SJCRH30 (cell line): ENCODE measurements at regions not wholly inside any gene's neighbourhood (a gene's known extent, or its start where the extent isn't known, plus 50 kb on each side); places are given as distances from the start of the nearest gene placed in this dataset.
A peak's percentile ranks its signal among the peaks of the same experiment; 100 is the strongest.
"Not testable (repeated sequence)": the region's sequence is repeated elsewhere in the genome, so short reads cannot be mapped to it uniquely, and the experiment has no call there.

Source experiments
- DNase-seq, 2 experiments: peaks; one replicate each; pipeline ENCODE4 v3.0.0-alpha.2; 2015 to 2020
- H3K27ac ChIP-seq: fragments of 250-450 bp; sonication (Bioruptor Pico); 2 replicates; pipeline ENCODE4 v1.5.1; 2020; ENCODE audit warnings: mild to moderate bottlenecking, moderate library complexity
- H3K27me3 ChIP-seq: fragments of 250-450 bp; sonication (Bioruptor Pico); 2 replicates; pipeline ENCODE4 v1.5.1; 2020; ENCODE audit warnings: mild to moderate bottlenecking, moderate library complexity
- H3K36me3 ChIP-seq: fragments of 250-450 bp; sonication (Bioruptor Pico); 2 replicates; pipeline ENCODE4 v1.5.1; 2020; ENCODE audit warnings: mild to moderate bottlenecking, moderate library complexity
- H3K4me1 ChIP-seq: fragments of 250-450 bp; sonication (Bioruptor Pico); 2 replicates; pipeline ENCODE4 v1.5.1; 2020; ENCODE audit warnings: mild to moderate bottlenecking, moderate library complexity
- H3K4me3 ChIP-seq: fragments of 250-450 bp; sonication (Bioruptor Pico); 2 replicates; pipeline ENCODE4 v1.5.1; 2020; ENCODE audit warnings: mild to moderate bottlenecking, moderate library complexity
- H3K9me3 ChIP-seq: fragments of 250-450 bp; sonication (Bioruptor Pico); replicated peaks from 2 replicates; pipeline ENCODE4 v1.5.1; 2020; ENCODE audit warnings: mild to moderate bottlenecking, moderate library complexity

DNA sequence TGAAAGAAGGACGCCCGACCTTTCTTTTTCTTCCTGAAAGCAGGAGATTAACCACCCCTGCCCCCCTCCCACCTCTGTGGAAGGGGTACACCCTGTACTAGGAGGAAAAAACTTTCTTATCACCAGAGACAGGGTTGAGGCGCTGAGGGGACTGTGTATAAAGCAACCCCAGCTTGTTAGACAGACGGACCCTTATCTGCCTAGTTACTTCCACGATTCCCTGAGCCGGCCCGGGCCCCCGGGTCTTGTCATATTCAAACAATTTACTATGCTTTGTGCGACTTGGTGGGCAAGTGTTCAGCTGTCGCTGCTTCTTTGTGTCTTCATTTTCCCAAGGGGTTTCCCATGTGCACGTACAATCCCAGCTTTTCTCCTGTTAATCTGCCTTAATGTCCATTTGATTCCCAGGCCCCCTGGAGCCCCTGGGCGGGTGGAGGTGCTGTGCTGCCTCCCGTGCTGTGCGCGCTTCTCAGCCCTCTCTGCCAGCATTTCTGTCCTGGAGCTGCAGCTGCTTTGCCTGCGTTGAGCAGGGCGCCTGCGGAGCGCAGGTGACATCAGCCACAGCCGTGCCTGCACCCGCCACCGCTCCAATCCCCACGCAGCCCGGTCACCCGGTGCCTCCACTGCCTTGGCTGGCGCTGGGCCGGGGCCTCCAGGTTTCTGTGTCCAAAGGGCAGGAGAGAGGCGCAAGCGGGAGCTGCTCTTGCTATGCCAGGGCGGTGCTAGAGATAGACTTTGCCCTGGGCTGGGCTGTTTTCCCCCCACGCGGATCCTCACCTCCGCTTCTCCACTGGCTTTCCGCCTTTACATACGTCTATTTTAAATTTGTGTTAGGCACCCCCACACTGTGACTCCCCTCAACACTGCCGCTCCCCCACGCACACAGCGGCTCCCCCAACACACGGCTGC lies 96.2 kb downstream of the TTLL2 start:
- no peaks in the 10 kb centered on the region; the same call in 1 of the 2 replicates for H3K4me1 ChIP-seq
- no peak overlapping the region for H3K4me3 ChIP-seq
- DNase-seq = peak; percentile 34 to 49
- H3K27me3 ChIP-seq = peaks cover 18% of the 10 kb centered on the region; the same call in 1 of the 2 replicates
- H3K9me3 ChIP-seq = no peaks in the 10 kb centered on the region; the same call in 1 of the 2 replicates
- no peak overlapping the region for H3K27ac ChIP-seq
- no peaks in the 10 kb centered on the region for H3K36me3 ChIP-seq

DNA sequence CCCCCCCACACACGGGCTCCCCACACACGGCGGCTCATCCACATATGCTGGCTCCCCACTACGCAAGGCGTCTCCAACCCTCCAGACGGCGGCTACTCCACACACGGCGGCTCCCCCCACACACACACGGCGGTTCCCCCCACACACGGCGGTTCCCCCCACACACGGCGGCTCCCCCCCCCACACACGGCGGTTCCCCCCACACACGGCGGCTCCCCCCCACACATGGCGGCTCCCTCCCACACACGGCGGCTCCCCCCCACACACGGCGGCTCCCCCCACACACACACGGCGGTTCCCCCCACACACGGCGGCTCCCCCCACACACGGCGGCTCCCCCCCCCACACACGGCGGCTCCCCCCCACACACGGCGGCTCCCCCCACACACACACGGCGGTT lies 97.1 kb downstream of the TTLL2 start:
- not testable (repeated sequence) for H3K4me3 ChIP-seq, H3K27ac ChIP-seq, H3K4me1 ChIP-seq, H3K36me3 ChIP-seq, DNase-seq, H3K9me3 ChIP-seq
- H3K27me3 ChIP-seq = peaks cover 18% of the 10 kb centered on the region; the same call in 1 of the 2 replicates

DNA sequence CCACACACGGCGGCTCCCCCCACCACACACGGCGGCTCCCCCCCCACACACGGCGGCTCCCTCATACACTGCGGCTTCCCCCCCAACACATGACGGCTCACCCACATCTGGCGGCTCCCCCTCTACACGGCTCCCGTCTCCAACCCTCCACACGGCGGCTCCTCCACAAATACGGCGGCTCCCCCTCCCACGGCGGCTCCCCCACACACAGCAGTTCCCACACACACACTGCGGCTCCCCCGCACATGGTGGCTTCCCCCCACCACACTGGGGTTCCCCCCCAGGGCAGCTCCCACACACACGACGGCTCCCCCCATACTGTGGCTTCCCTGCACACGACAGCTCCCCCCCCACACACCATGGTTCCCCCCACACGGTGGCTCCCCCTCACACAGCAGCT lies 98.0 kb downstream of the TTLL2 start:
- H3K4me1 ChIP-seq = no peaks in the 10 kb centered on the region; the same call in 1 of the 2 replicates
- no peak overlapping the region for H3K4me3 ChIP-seq
- H3K27me3 ChIP-seq = peaks cover 18% of the 10 kb centered on the region; the same call in 1 of the 2 replicates
- no peaks in the 10 kb centered on the region for H3K9me3 ChIP-seq
- no peak overlapping the region for H3K27ac ChIP-seq
- H3K36me3 ChIP-seq = no peaks in the 10 kb centered on the region
- no peak for DNase-seq

DNA sequence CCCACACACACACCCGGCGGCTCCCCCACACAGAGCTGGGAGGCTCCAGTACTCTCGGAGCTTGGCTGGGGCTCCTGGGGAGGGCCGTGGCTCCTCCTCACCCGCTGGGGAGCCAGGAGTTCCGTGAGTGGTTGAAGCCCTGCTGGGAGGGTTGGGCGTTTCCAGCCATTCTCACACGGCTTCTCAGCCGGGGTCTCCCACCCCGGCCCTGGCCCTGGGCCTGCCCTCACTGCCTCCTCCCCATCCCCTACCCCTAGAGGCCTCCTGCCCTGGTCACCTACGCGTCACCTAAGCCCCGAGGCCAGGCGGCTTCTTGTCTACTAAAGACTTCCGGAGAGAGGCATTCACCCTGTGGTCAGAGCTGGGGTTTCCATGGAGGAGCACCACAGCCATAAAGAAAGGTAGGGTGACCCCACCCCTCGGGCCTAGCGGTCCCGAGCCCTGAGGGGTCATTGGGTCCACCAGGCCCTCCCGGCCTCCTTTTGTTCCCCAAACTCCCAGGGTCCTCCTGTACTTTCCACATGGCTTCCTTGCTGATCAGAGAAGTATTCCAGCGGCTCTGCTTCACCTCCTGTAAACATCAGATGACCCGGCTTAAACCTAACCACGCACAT lies 99.3 kb downstream of the TTLL2 start:
- Histone ChIP-seq H3K36me3 (no peaks in the 10 kb centered on the region), H3K27me3 (peaks cover 18% of the 10 kb centered on the region; the same call in 1 of the 2 replicates), H3K27ac (no peak overlapping the region), H3K9me3 (no peaks in the 10 kb centered on the region), H3K4me3 (no peak overlapping the region), H3K4me1 (no peaks in the 10 kb centered on the region; the same call in 1 of the 2 replicates)
- no peak for DNase-seq

DNA sequence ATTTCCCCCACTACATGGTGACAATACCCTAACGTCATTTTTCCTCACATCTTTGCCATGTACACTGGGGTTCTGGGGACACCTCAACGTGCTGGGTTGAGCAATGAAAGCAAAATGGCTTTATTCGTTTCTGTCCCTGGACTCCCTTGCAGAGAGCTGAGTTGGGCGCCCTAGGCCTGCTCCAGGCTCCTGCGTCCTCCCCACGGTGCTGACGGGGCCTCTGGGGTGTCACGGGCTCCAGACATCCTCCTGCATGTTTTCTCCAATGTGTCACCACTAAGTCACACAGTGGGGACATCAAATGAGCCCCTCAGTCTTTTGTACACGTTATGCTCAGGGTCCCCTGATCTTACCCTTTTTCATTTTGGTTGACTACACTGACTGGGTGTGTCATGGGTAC lies 99.8 kb downstream of the TTLL2 start:
- Histone ChIP-seq H3K36me3 (no peaks in the 10 kb centered on the region), H3K4me1 (no peaks in the 10 kb centered on the region; the same call in 1 of the 2 replicates), H3K9me3 (no peaks in the 10 kb centered on the region), H3K4me3 (no peak overlapping the region), H3K27ac (no peak overlapping the region), H3K27me3 (peaks cover 14% of the 10 kb centered on the region; the same call in 1 of the 2 replicates)
- no peak for DNase-seq

DNA sequence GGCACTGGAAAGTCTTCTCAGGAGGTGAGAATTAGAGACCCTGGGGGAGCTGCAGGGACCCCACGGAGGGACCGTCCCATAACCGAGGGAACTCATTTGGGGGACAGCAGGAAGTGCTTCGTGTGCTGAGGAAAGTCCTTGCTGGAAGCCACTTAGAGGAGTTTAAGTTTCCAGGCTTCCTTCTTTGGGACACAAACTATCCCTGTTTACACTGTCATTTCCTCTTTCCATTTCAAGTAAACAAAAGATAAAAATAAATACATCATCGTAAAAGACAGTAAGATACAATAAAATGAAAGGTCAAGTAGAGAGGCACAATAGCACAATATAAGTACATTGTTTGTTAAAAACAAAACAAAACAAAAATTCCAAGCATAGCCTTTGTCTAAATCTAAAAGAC lies 101.2 kb downstream of the TTLL2 start:
- peaks cover 4% of the 10 kb centered on the region; the same call in 1 of the 2 replicates for H3K27me3 ChIP-seq
- H3K4me3 ChIP-seq = no peak overlapping the region
- H3K36me3 ChIP-seq = no peaks in the 10 kb centered on the region
- no peak overlapping the region for H3K27ac ChIP-seq
- DNase-seq = no peak
- no peaks in the 10 kb centered on the region; the same call in 1 of the 2 replicates for H3K4me1 ChIP-seq
- no peaks in the 10 kb centered on the region for H3K9me3 ChIP-seq

DNA sequence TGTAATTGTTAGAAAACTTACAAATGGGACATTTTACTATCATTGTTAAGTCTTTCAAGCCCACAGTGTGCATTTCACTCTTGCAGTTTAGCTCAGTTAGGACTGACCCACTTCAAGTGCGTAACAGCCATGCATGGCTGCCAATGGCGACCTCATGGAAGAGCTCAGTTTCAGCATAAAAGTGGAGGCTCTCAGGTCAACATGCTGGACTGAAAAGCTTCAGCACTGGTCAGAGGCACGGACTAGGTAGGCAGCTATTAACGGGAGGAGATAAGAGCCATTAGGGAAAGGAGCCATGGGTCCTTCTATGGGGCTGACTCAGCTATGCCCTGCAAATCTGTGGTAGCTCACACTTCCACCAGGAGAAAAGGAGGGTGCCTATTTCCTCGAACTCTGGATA lies 101.8 kb downstream of the TTLL2 start:
- H3K27me3 ChIP-seq = no peaks in the 10 kb centered on the region
- no peak overlapping the region for H3K4me3 ChIP-seq
- H3K27ac ChIP-seq = no peak overlapping the region
- no peaks in the 10 kb centered on the region for H3K4me1 ChIP-seq
- no peak for DNase-seq
- no peaks in the 10 kb centered on the region for H3K36me3 ChIP-seq
- H3K9me3 ChIP-seq = no peaks in the 10 kb centered on the region

DNA sequence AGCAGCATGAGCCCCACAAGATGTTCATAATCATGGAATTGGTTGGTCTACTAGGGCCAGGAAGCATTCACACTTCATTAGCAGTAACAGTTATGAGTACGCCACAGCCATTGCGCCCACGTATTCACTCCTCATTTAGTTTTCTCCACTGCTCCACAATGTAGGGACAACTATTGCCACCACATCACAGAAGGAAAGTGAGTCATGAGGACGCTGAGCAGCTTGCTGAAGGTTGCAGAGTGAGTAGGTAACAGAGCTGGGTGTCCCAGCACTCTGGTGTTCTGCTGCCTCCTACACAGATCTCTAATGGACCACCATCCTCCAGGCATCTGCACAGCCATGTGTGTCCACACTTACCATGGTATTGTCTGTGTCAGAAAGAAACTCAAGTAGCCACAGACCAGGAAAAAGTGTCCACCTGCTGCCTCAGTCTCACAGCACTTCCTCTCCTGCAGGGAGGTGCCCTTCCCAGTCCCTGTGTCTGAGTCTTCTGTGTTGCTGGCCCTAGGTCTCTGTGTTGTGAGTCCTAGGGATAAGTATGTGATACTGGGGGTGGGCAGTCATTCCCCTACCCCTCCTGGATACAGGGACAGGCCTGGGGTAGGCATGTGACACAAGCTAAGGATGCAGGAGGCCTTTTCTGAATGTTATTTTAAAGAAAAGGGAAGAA lies 103.9 kb downstream of the TTLL2 start:
- Histone ChIP-seq H3K36me3 (no peaks in the 10 kb centered on the region), H3K9me3 (no peaks in the 10 kb centered on the region), H3K4me3 (no peak overlapping the region), H3K4me1 (no peaks in the 10 kb centered on the region), H3K27me3 (no peaks in the 10 kb centered on the region), H3K27ac (no peak overlapping the region)
- DNase-seq = no peak

DNA sequence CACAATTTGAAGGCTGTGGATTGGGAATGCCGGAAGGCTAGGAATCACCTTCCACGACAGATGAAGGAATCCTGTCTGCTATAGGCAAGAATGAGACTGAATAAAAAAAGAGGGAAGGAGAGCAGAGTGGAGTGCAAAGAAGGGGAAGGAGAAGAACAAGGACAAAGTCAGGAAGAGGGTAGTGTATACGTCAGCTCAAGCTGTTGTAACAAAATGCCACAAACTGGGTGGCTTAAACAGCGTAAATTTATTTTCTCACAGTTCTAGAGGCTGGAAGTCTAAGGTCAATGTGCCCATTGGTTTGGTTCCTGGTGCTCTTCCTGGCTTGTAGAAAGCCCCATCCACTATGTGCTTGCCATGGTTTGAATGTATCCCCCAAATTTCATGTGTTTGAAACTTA lies 104.5 kb downstream of the TTLL2 start:
- DNase-seq = no peak
- Histone ChIP-seq H3K27ac (no peak overlapping the region), H3K36me3 (no peaks in the 10 kb centered on the region), H3K4me3 (no peak overlapping the region), H3K9me3 (no peaks in the 10 kb centered on the region), H3K27me3 (no peaks in the 10 kb centered on the region), H3K4me1 (no peaks in the 10 kb centered on the region)

DNA sequence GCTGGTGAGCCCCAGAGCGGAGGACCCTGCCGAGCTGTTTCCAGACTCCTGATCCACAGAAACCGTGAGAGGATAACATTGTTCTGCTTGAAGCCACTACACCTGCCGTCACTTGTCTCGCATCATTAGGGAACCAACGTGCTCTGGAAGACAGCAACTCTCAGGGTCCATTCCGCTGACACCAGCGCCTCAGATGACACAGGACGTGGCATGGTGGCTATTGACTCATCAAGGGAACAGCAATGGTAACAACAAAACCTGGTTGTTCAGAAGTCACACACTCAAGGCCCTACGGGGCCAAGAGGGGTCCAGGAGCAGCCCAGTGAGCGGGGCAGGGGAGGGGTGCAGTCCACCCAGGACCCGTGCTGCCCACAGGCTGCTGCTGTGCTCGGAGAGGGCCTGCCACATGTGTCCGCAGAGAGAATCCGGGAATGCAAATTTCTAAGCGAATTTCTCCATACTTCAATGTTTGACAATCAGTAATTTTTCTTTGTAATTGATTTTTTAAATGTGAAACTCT lies 110.4 kb downstream of the TTLL2 start:
- H3K36me3 ChIP-seq = no peaks in the 10 kb centered on the region
- no peak overlapping the region for H3K27ac ChIP-seq
- no peaks in the 10 kb centered on the region for H3K9me3 ChIP-seq
- DNase-seq = no peak
- H3K4me1 ChIP-seq = no peaks in the 10 kb centered on the region
- no peak overlapping the region for H3K4me3 ChIP-seq
- H3K27me3 ChIP-seq = no peaks in the 10 kb centered on the region

DNA sequence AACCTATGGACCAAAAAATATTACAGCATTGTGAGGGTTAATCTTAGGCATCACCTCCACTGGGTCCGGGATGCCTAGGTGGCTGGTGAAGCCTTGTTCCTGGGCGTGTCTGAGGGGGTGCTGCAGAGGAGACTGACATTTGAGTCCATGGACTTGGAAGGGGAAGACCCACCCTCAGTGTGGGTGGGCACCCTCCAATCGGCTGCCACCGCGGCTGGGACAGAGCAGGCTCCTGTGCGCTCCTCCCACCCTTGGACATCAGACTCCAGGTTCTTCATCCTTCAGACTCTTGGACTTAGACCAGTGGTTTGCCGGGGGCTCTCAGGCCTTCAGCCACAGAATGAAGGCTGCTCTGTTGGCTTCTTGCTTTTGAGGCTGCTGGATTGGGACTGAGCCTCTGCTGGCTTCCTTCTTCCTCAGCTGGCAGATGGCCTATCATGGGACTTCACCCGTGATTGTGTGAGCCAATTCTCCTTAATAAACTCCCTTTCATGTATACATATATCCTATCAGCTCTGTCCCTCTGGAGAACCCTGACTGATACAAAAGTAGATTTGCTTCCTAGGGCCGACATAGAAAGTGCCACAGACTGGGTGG lies 113.1 kb downstream of the TTLL2 start:
- Histone ChIP-seq H3K9me3 (no peaks in the 10 kb centered on the region), H3K27me3 (peaks cover 5% of the 10 kb centered on the region; the same call in 1 of the 2 replicates), H3K4me3 (no peak overlapping the region), H3K27ac (no peak overlapping the region), H3K36me3 (no peaks in the 10 kb centered on the region), H3K4me1 (no peaks in the 10 kb centered on the region)
- no peak for DNase-seq

DNA sequence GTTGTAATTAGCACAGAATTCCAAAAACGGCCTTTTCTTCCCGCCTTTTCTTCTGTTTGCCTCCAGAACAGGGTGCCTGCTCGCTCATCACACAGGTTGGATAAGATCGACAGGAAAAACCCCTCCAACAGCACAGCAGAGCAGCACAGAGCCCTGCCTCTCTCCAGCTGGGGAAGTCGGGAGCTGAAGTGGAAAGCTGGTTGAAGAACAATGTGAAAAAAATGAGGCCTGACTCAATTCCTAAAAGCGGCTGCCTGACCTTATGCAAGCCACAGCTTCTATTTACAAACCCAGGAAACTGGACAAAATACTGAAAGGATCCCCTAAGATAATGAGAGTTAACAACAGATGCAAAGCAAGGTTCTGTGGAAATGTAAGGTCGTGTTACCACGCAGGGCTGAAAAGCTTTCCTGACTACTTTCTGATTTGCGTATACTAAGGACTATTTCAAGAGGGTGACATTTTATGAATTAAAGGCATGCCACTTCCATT lies 116.9 kb downstream of the TTLL2 start:
- Histone ChIP-seq H3K27ac (no peak overlapping the region), H3K27me3 (peaks cover 5% of the 10 kb centered on the region; the same call in 1 of the 2 replicates), H3K9me3 (no peaks in the 10 kb centered on the region), H3K4me1 (no peaks in the 10 kb centered on the region), H3K36me3 (no peaks in the 10 kb centered on the region), H3K4me3 (no peak overlapping the region)
- DNase-seq = peak in 1 of 2 experiments; percentile 13

DNA sequence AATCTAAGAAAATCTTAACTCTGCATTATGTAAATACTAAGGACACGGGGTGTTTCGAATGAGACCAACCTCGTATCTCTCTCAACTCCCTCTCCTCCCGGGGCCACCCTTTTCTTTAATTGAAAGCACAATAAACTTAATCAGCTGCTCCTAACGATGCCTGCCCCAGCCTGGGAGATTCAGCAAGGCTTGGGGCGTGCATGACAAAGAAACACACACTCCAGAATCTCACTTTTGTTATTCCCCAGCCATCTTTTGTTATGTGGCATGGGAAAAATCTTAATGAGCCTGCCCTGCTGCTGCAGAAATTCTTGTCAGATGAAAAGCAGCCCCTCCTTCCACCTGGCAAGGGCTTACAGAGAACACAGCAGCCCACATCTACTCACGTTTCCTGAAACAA lies 117.4 kb downstream of the TTLL2 start:
- Histone ChIP-seq H3K4me1 (no peaks in the 10 kb centered on the region), H3K4me3 (no peak overlapping the region), H3K9me3 (no peaks in the 10 kb centered on the region), H3K27ac (no peak overlapping the region), H3K27me3 (peaks cover 5% of the 10 kb centered on the region; the same call in 1 of the 2 replicates), H3K36me3 (no peaks in the 10 kb centered on the region)
- no peak for DNase-seq
